HG02571 (cell line): ENCODE measurements at regions not wholly inside any gene's neighbourhood (a gene's known extent, or its start where the extent isn't known, plus 50 kb on each side); places are given as distances from the start of the nearest gene placed in this dataset.
"Not testable (repeated sequence)": the region's sequence is repeated elsewhere in the genome, so short reads cannot be mapped to it uniquely, and the experiment has no call there.

Experiments
- ATAC-seq: cut with Tn5 transposase; IDR thresholded peaks from one replicate; pipeline ENCODE4 v1.9.1; 2021; ENCODE audit warnings: mild to moderate bottlenecking, moderate library complexity; ENCODE audit not compliant: unreplicated experiment

GRCh38 chr2:142585785-142586184 is 291.7 kb upstream of the KYNU start:
- peak; percentile 78 for ATAC-seq

- ATAC-seq: no peak
These were observed 295.1 kb upstream of the KYNU start for GRCh38 chr2:142582317-142582716.

- no peak for ATAC-seq
These were observed 296.0 kb upstream of the KYNU start for GRCh38 chr2:142581491-142581890.

- ATAC-seq: no peak
These were observed 296.8 kb upstream of the KYNU start for GRCh38 chr2:142580691-142581090.

GRCh38 chr2:142575561-142575960 is 301.9 kb upstream of the KYNU start:
- no peak for ATAC-seq

GRCh38 chr2:142574388-142574787 is 303.1 kb upstream of the KYNU start:
- no peak for ATAC-seq

GRCh38 chr2:142572346-142573132 is 304.9 kb upstream of the KYNU start:
- no peak for ATAC-seq

GRCh38 chr2:142571934-142572333 is 305.5 kb upstream of the KYNU start:
- no peak for ATAC-seq

- ATAC-seq: no peak
These were observed 314.6 kb upstream of the KYNU start for GRCh38 chr2:142562900-142563299.

GRCh38 chr2:142561656-142562055 is 315.8 kb upstream of the KYNU start:
- ATAC-seq: no peak

GRCh38 chr2:142557391-142557790 is 320.1 kb upstream of the KYNU start:
- ATAC-seq: no peak

GRCh38 chr2:142545999-142546398 is 331.5 kb upstream of the KYNU start:
- ATAC-seq: not testable (repeated sequence)

GRCh38 chr2:142545036-142545435 is 332.4 kb upstream of the KYNU start:
- ATAC-seq: no peak

GRCh38 chr2:142544173-142544572 is 333.3 kb upstream of the KYNU start:
- no peak for ATAC-seq

- ATAC-seq: no peak
These were observed 335.0 kb upstream of the KYNU start for GRCh38 chr2:142542431-142542910.

- ATAC-seq: no peak
These were observed 340.5 kb upstream of the KYNU start for GRCh38 chr2:142536966-142537365.

- no peak for ATAC-seq
These were observed 341.0 kb upstream of the KYNU start for GRCh38 chr2:142536492-142536891.

- no peak for ATAC-seq
These were observed 342.2 kb upstream of the KYNU start for GRCh38 chr2:142535311-142535710.

GRCh38 chr2:142533177-142533576 is 344.3 kb upstream of the KYNU start:
- no peak for ATAC-seq

- no peak for ATAC-seq
These were observed 346.1 kb upstream of the KYNU start for GRCh38 chr2:142531377-142531776.

GRCh38 chr2:142525720-142526119 is 351.7 kb upstream of the KYNU start:
- ATAC-seq: no peak

- no peak for ATAC-seq
These were observed 356.0 kb upstream of the KYNU start for GRCh38 chr2:142521492-142521891.

GRCh38 chr2:142515493-142515892 is 362.0 kb upstream of the KYNU start:
- ATAC-seq: no peak
